ENCODE measurements at regions not wholly inside any gene's neighbourhood (a gene's known extent, or its start where the extent isn't known, plus 50 kb on each side); places are given as distances from the start of the nearest gene placed in this dataset.

DNA sequence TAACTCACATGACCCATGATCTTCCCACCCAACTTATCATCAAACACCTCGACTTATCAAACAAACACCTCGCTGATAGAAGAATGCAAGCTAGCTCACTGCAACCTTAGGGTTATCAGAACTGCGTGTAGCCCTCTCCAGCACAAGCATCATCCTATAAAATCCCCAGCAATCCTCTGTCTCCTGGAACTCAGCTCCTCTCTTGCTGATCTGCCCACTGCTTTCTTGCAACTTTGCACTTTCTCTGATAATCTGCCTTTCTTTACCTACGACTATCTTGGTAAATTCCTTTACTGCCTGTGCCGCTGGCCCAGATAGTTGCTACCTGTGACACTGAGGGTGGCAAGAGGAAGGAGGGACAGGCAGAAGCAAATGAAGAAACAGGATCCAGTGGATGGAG lies 210.9 kb downstream of the ACTR3B start:
- no peaks in the 10 kb centered on the region for H3K27me3 Mint-ChIP-seq
- peaks cover 3% of the 10 kb centered on the region for H3K9me3 Mint-ChIP-seq
- ATAC-seq: no peak
- no peak overlapping the region for H3K27ac Mint-ChIP-seq
- no peak for DNase-seq
- H3K36me3 Mint-ChIP-seq (ENCODE audit: low read depth): no peaks in the 10 kb centered on the region
- TF ChIP-seq, protein P1, sequence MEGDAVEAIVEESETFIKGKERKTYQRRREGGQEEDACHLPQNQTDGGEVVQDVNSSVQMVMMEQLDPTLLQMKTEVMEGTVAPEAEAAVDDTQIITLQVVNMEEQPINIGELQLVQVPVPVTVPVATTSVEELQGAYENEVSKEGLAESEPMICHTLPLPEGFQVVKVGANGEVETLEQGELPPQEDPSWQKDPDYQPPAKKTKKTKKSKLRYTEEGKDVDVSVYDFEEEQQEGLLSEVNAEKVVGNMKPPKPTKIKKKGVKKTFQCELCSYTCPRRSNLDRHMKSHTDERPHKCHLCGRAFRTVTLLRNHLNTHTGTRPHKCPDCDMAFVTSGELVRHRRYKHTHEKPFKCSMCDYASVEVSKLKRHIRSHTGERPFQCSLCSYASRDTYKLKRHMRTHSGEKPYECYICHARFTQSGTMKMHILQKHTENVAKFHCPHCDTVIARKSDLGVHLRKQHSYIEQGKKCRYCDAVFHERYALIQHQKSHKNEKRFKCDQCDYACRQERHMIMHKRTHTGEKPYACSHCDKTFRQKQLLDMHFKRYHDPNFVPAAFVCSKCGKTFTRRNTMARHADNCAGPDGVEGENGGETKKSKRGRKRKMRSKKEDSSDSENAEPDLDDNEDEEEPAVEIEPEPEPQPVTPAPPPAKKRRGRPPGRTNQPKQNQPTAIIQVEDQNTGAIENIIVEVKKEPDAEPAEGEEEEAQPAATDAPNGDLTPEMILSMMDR (IDR thresholded peaks at IDR 0.05): no peak
- CTCF ChIA-PET: no interaction called here
- intact Hi-C loops (cut with micrococcal nuclease): no loop called here
- no peaks in the 10 kb centered on the region for H3K4me1 Mint-ChIP-seq (ENCODE audit: low read depth)
- POLR2A ChIA-PET: no interaction called here
- no peak overlapping the region for H3K4me3 Mint-ChIP-seq

DNA sequence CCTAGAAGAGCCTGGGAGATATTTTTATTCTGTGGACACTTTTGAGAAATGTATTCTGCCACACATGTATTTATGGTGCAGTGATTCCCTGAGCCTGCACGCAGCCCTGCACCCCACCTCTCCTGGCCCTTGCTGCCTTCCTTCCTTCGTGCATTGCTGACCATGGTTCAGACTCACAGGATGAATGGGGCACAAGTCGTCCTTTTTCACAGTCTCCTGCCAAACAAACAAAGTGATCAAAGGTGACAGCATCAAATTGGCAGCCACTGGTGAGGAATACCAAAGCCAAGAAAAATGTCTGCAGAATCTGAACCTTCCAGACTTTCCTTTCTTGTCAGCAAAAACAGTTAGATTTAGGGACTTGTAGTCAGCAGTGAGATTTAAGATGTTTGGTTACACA lies 215.0 kb downstream of the ACTR3B start:
- ATAC-seq (no peak), DNase-seq (no peak)
- Mint-ChIP-seq H3K4me1 (ENCODE audit: low read depth) (no peaks in the 10 kb centered on the region), H3K27me3 (peaks cover 1% of the 10 kb centered on the region), H3K27ac (no peak overlapping the region), H3K9me3 (peaks cover 3% of the 10 kb centered on the region), H3K36me3 (ENCODE audit: low read depth) (no peaks in the 10 kb centered on the region), H3K4me3 (no peak overlapping the region)
- ChIA-PET CTCF (no interaction called here), POLR2A (no interaction called here)
- intact Hi-C loops (cut with micrococcal nuclease): no loop called here
- TF ChIP-seq, protein P1 (IDR thresholded peaks at IDR 0.05): no peak

DNA sequence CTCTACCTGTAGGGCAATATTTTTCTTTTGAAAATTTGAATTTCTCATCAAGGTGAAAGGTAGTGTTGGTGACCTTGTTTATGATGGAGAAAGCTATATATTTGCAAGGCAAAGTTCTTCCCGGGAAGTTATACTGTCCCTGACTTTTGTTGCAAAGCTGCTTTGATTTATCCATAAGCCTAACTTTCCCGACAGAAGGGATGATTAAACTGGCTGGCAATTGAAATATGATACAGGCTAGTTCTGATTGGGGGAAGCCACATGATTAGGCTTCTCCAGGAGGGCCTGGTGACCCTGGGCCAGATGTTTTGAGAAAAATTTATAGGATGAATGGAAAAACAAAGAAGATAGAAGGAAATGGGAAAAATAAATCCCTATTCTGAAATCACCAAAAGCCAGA lies 215.5 kb downstream of the ACTR3B start:
- TF ChIP-seq, protein P1 (IDR thresholded peaks at IDR 0.05): no peak
- Mint-ChIP-seq H3K27ac (no peak overlapping the region), H3K4me3 (no peak overlapping the region), H3K9me3 (peaks cover 3% of the 10 kb centered on the region), H3K36me3 (ENCODE audit: low read depth) (no peaks in the 10 kb centered on the region), H3K4me1 (ENCODE audit: low read depth) (no peaks in the 10 kb centered on the region), H3K27me3 (peaks cover 1% of the 10 kb centered on the region)
- ChIA-PET POLR2A (no interaction called here), CTCF (no interaction called here)
- ATAC-seq (no peak), DNase-seq (no peak)
- intact Hi-C loops (cut with micrococcal nuclease): no loop called here

DNA sequence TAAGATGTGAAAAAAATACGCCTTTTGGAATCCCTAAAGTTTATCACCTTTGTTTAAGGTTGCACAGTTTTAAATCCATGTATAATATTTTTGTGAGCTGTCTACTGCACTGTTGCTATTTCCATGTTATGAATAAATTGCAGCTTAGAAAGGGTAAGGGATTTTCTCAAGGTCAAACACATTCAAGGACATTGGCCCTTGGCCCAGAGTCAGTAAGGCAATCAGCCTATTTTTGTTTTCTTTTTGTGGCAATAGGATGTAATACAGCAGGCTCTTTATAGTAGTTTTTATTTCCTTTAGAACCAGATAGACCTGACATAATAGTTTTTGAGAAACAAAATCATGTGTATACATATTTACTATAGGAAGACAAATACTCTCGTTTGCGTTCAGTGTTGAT lies 219.8 kb downstream of the ACTR3B start:
- no peak for DNase-seq
- POLR2A ChIA-PET: no interaction called here
- H3K4me3 Mint-ChIP-seq: no peak overlapping the region
- no peaks in the 10 kb centered on the region for H3K9me3 Mint-ChIP-seq
- H3K4me1 Mint-ChIP-seq (ENCODE audit: low read depth): no peaks in the 10 kb centered on the region
- H3K36me3 Mint-ChIP-seq (ENCODE audit: low read depth): no peaks in the 10 kb centered on the region
- TF ChIP-seq, protein P1 (IDR thresholded peaks at IDR 0.05): no peak
- intact Hi-C loops (cut with micrococcal nuclease): no loop called here
- peaks cover 5% of the 10 kb centered on the region for H3K27me3 Mint-ChIP-seq
- ATAC-seq: no peak
- H3K27ac Mint-ChIP-seq: no peak overlapping the region
- CTCF ChIA-PET: no interaction called here

DNA sequence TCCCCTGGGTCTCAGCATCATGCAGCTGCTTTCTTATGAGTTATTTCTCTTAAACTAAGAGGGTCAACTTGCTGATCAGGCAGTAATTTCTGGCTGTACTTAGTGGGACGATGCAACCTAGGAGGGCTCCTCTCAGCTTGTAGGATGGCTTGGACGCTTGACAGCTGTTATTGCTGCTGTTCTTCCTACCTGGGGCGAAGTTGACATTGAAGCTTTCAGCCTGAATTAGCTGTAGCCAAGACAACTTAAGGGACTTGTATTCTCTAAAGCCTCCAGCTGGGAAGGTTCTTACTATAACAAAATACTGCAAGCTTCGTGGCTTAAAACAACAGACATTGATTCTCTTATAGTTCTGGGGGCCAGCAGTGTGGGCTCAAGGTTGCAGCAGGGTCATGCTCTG lies 224.9 kb downstream of the ACTR3B start:
- Mint-ChIP-seq H3K27me3 (peaks cover 8% of the 10 kb centered on the region), H3K36me3 (ENCODE audit: low read depth) (no peaks in the 10 kb centered on the region), H3K4me3 (no peak overlapping the region), H3K27ac (no peak overlapping the region), H3K4me1 (ENCODE audit: low read depth) (no peaks in the 10 kb centered on the region), H3K9me3 (no peaks in the 10 kb centered on the region)
- TF ChIP-seq, protein P1 (IDR thresholded peaks at IDR 0.05): no peak
- no peak for ATAC-seq
- POLR2A ChIA-PET: no interaction called here
- CTCF ChIA-PET: interaction anchor here (1.1 kb wide), 1 partner anchor 8 kb away, joined by 3 read pairs; no protein-coding TSS in a partner anchor
- DNase-seq: no peak
- intact Hi-C loops (cut with micrococcal nuclease): no loop called here

Data from activated CD8-positive, alpha-beta T cell treated with anti-CD3 and anti-CD28 coated beads for 36 hours (primary cell).